ENCODE measurements at regions not wholly inside any gene's neighbourhood (a gene's known extent, or its start where the extent isn't known, plus 50 kb on each side); places are given as distances from the start of the nearest gene placed in this dataset.

DNA sequence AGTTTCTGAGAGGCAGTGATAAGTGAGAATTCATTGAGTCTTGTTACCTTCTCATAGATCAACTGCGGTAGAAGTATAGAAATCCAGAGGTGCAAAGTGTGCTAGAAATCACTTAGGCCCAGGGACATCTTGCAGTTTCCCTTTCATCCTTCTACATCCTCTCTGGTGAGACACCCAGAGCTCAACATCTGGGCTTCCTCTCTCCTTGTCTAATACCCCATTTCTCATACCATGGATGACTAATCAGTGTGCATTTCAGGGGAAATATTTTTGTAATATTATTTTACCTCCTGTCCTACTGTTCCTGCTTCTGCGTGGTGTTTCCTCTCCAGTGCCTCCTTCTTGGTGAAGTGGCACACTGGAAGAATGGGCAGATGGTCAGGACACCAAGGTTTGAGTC is 322.4 kb downstream of the TFAP2B start:
- TF ChIP-seq GATA3 (IDR thresholded peaks at IDR 0.05; ENCODE audit: low read depth, low read length) (no peak), GATA2 (IDR thresholded peaks at IDR 0.05; ENCODE audit: low read depth, low read length) (no peak)

Data from SH-SY5Y (cell line).